Activated CD4-positive, alpha-beta T cell treated with anti-CD3 and anti-CD28 coated beads for 4 hours (primary cell): ENCODE measurements at regions not wholly inside any gene's neighbourhood (a gene's known extent, or its start where the extent isn't known, plus 50 kb on each side); places are given as distances from the start of the nearest gene placed in this dataset.
"Not testable (repeated sequence)": the region's sequence is repeated elsewhere in the genome, so short reads cannot be mapped to it uniquely, and the experiment has no call there.

ENCODE experiments used
- DNase-seq, 2 donors: peaks; one replicate each; pipeline ENCODE4 v3.0.0-alpha.2; 2020

DNA sequence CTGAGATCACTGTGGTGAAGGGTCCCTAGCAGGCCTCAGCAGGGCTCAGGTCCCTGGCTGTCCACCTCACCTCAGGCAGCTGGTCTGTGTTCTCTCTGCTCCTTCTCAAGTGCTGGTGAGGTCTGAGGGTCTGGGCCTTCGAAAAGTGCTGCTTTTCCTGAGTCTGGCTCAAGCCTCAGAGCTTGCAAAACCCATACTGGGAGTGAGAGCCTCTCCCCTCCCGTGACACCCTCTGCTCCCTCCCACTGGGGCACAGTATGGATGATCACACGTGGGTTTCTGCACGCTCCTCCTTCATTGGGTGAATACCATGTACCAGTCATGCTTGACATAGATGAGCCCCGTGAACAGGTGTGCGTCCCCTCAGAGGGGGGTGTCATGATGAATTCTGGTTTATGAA lies 73.3 kb upstream of the WASF3 start:
- no peak for DNase-seq

DNA sequence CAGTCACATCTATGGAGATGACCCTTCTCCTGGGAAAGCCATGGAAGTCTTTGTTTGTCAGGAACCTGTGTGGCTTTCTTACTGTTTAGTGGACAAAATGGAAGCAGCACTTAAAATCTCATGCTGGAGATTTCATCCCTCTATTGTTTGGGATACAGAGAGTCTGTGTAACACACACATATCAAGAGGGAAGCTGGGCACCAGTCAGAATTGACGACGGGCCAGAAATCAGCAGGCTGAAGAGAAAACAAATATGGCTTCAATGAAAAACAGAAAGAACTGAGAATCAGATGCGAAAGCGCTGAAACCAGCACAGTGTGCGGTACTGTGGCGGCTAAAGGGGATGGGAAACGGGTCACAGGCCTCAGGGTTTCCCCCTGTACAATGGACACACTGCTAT lies 72.2 kb upstream of the WASF3 start:
- no peak for DNase-seq

DNA sequence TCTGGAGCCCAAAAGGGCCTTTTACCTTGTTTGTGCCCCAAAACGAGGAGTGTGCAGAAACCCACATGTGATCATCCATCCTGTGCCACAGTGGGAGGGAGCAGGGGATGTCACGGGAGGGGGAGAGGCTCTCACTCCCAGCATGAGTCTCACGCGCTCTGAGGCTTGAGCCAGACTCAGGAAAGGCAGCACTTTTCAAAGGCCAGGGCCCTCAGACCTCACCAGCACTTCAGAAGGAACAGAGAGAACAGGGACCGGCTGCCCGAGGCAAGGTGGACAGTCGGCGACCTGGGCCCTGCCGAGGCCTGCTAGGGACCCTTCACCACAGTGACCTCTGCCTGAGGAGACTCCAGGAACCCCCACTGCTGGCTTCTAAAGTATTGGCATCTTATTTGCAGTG lies 71.7 kb upstream of the WASF3 start:
- DNase-seq, result no peak

DNA sequence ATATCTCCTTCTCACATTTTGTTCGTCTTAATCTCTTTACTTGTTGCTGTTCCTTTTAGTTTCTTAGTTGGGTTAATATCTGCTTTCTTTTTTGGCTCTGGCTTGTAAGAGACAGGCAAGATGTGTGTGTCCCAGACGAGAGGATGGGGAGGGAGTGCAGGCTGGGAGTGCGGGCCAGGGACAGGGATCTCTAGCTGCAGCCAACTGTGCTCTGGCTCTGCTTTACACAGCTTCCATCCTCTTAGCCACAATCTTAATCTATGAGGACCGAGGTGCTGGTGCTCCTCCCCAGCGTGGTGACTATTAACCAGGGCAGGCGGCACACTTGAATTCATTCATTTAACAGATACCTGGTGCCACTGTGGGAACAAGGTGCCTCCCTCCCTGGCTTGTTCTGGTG lies 70.9 kb upstream of the WASF3 start:
- DNase-seq, result no peak

DNA sequence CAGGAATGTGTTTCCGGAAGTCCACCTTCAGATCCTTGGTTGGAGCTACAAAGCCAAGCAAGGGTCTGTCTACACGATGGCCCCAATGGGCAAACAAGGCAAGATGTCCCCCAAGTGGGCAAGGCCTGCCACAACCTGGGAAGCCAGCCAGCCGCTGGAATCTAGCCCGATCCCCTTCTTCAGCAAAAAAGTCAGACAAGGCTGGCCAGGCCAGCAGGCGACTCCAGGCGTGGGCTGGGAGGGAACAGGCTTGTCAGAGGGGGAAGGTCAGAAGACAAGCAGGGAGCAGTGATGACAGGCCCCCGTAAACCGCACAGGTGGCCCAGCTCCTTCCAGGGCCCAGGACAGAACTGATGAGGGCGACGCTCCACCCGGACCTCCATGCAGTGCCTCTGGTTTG lies 69.7 kb upstream of the WASF3 start:
- no peak for DNase-seq

DNA sequence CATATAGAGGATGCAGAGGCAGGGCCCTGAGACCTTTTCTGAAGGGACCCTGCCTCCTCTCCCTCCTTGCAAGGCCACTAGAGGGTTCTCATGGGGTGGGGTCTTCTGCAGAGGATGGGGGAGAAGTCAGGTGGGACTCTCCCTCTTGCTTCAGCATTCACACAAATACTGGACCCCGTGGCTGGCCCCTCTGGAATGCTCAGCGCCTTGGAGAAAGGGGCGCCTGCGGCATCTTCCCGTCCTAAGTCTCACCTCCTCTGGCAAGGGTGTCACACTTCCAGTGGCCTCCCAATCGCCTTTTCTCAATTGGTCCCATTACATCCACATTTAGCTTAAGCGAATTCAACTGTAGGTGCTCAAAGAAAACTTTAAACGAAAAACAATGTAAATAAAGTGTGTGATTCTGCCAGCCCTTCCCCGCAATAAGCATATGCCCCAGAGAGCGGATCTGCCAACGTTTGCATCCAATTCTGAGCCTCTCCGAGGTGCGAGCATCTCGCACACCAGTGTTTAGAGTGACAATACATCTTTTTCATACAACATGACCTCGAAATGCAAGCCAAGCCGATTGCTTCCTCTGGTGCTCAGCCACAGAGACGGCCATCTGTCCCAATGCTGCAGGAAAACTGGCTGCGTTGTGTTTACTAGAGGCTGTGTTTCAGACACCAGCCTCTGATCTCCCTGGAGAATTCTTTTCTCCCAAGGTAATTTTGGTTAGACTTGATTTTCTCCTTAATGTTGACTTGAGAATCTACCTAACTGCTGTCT lies 69.1 kb upstream of the WASF3 start:
- no peak for DNase-seq

DNA sequence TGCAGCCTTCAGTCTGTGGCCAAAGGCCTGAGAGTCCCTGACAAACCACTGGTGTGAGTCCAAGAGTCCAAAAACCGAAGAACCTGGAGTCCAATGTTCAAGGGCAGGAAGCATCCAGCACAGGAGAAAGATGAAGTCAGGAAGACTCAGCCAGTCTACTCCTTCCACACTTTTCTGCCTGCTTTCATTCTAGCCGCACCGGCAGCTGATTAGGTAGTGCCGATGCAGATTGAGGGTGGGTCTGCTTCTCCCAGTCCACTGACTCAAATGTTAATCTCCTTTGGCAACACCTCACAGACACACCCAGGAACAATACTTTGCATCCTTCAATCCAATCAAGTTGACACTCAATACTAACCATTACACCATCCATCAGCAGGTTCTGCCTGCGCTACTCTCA lies 65.2 kb upstream of the WASF3 start:
- not testable (repeated sequence) for DNase-seq

DNA sequence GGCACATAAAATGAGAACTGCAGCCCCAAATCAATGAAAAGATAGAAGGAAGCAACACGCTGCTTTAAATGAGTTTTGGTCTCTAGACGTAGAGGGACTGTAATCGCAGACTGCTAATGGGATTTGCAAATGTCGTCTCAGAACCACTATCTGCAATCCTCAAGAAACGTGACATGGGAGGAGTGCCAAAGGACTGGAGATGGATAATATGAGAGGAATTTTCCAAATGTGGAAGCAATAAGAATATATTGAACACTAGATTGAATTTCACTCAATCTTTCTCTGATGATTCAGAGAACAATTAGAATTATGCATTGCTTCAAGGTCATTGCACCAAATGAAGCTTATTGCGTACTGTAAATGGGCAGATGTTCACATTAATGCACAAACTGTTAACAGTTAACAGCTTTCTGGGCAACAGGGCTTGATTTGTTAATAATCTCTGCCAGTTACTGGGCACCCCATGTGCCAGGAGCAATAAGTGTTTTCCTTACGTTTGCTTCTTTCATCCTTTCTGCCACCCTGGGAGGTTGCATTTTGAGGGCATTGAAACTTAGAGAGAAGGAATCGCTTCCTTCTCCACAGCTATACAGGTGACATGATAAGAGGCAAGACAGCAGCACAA lies 62.8 kb upstream of the WASF3 start:
- DNase-seq, result no peak

DNA sequence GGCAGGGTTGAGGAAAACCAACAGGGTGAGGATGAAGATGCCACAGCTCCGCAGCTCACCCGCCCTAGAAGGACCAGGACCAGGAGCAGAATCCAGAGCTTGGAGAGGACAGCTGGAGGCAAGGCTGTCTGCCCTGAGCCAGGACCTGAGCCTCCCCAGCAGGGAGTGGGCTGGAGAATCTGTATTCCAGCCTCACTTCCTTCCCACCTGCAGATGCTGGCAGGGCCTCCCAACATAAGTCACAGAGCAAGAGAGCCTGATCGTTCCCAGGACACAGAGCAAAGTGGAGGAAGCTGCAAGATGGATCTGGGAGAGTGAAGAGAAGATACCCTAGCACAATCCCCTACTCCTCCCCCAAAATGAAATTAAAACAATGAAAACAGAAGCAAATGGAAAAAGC lies 61.7 kb upstream of the WASF3 start:
- DNase-seq, result no peak

DNA sequence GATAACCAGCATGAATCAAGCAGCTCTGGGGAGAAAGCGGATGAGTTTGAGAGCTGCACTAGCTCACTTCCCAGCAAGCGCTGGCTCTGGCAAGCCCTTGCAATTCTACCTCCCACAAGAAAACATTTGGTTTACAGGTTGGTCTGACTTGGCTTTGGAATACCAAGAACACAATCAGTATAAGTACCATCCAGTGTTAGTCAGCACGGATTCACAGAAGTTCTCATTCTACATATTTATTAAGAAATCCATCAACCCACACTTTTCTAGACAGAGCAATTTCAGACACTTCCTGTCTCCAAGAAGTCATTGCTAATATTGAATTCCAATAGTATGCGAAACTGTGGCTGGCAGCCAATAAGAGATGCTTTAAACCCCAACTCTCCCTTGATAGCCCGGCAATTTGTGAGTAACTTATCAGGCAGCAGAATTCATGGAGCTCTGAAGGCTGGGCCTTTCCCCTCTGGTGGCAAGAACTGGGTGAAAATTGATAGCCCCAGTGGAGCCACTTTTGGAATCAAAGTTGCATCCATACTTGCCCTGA lies 59.4 kb upstream of the WASF3 start:
- no peak for DNase-seq

DNA sequence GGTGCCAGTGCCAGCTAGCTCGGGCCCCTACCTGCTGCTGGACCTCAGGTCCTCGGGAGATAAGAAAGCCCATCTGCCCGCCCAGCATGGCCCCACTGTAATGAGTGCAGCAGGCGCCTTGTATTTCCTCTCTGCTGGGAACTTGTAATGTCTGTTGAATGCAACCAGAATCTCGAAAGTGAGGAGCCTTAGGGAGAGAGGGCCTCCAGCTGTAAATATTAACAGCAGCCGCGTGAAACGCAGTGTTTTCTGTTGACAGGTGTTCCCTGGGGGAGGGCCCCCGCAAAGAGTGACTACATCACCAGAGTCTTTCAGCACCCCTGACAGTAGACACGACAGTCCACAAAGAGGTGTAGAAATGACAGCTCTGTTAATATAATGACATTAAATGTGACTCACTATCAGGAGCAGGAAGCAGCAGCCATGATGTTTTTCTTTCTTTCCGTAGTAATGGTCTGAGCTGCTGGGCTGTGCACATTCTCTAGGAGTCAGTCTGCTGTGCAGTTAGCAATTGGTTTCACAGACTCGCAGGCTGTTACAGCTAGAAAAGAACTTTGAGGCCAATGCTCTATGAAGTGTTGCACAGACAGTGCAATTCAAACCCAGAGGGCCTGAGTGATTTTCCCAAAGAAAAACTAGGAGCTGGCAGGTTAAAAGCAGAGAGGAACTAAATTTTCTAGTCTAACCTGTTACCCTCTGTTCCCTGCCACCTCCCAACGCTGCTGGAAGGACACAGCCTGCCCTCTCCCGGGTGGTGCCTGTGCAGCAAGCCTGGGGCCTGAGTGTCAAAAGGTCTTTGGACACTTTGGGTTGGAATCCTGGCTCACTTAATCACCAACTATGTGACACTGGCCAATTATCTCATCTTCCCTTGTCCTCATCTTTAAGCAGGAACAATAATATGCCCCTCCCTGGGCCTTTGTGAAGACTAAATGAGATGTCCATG lies 58.6 kb upstream of the WASF3 start:
- no peak for DNase-seq

DNA sequence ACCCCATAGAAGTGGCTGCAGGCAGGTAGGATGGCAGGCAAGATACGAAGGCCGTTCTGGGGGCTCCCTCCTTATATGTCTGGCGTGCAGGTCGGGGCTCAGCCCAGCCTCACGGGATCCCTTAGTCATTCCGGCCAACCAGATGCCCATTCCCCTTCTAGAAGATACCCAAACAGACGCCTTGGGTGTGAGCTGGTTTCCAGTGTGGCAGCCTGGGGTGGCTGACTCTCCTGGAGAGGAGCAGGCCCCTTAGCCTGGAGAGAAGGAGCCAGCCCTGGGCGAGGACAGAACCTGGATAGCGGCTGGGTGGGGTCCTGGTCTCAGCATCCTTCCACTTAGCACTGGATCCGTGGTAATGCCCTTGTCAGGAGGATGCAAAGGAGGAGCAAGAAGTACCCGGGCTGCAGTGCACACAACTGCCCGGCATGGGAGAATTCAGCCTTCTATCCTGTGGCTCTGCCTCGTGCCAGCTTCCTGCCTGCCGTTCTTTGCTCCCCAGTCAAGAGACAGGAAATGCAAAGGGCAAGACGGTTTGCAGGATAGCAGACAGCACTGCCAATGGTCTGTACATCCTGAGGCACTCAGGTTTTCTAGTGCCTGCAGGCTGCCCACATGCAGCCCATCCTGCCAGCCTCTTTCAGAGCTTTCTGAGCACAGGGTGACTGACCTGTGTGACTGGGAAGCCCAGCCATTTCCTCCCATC lies 56.7 kb upstream of the WASF3 start:
- DNase-seq, result no peak

DNA sequence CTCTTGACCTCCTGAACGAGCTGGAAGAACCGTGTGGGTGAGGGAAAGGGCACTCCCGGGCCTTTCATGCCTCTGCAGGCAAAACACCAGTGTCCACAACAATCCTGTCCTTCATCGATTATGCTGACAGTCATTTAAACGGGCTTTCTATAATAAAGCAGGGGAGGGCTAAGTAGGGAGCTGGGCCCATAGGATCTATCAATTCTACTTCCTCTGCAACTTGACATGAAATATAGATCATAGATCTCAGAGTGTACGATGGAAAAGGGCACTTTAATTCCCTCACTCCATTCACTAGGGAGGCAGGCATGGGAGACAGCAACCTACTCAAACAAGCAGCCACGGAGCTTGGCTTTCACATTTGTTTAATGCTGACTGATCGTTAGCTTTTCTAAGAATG lies 55.8 kb upstream of the WASF3 start:
- DNase-seq, result no peak

DNA sequence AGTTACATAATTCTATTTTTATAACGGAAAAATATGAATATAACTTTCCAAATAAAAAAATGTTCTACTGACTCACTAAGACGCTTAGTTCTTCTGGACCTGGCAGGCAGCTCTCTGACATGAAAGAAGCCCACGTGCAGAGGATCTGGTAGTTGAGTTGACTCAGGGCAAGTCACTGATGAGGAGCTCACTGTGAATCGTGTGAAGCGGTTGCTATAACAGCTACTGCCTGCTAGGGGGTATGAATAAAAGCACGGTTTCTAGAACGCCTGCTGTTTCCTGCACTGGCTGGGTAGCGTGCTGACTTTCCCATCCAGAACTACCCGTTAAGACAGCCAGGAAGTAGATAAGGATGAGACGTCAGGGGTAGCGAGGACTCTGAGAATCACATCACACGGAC lies 54.7 kb upstream of the WASF3 start:
- peak; percentile 13 to 34 for DNase-seq

DNA sequence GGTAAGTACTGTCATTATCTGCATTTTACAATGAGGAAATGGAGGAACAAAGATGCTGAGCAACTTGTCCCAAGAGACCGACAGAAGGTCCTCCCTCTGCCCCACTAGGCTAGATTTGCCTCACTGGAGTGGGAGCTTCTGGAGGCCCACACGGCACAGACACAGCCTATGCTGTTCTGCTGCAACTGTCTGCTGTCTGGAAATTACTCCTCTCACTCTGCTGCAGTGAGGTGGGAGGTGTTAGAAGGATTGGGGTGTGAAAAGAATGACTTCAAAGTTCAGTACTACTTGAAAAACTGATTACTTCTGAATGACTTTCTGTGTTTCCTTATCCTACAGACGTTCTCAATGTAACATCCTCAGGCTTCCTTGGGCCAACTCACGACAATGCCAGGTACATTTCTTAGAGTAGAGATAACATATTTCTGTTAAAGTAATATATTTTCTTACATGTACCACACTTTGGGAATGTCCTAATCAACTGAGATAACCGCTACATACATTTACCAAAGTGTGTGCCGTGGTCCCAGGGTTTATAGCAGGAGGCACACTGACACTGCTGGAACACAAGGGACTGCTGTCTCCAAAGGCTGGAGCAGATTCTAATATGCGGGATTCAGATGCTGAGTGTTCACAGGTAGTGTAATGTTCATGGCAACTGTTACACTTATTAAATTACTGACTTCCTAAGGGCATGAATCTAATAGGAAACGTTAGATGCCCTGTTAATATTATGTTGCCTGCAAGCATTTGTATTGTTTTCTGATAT lies 53.5 kb upstream of the WASF3 start:
- DNase-seq, result no peak
